Epithelial cell of proximal tubule (primary cell): ENCODE measurements at regions not wholly inside any gene's neighbourhood (a gene's known extent, or its start where the extent isn't known, plus 50 kb on each side); places are given as distances from the start of the nearest gene placed in this dataset.

Source experiments
- DNase-seq: peaks from one replicate; pipeline ENCODE4 v3.0.0-alpha.2; 2011; ENCODE audit warnings: low read depth
- H3K4me3 ChIP-seq: 2 replicates; pipeline ENCODE4 v1.5.1; 2011; ENCODE audit warnings: low read depth, mild to moderate bottlenecking, low read length
- TF ChIP-seq, protein P1 (sequence below): conservative IDR thresholded peaks from 2 replicates; pipeline ENCODE4 v1.5.1; 2012; ENCODE audit warnings: low read depth, mild to moderate bottlenecking, low read length

DNA sequence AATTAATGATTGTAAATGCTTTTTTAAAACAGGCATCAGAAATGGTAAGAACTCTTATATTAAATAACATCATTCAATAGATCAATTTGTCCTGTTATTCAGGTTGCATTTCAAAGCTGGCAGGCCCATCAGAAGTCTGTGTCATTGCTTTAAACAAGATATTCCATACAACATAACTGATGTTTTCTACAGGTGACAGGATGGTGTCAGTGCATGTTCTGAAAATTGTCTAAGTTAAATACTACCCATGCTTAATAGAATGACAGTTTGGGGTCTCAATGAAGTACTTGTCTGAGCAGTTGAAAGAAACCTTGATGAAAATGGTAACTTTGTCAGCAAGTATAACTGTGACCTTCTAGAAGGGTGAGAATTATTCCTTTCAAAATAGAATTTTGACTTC is 263.2 kb downstream of the ISL1 start:
- no peak for DNase-seq
- H3K4me3 ChIP-seq = no peak overlapping the region
- TF ChIP-seq, protein P1, sequence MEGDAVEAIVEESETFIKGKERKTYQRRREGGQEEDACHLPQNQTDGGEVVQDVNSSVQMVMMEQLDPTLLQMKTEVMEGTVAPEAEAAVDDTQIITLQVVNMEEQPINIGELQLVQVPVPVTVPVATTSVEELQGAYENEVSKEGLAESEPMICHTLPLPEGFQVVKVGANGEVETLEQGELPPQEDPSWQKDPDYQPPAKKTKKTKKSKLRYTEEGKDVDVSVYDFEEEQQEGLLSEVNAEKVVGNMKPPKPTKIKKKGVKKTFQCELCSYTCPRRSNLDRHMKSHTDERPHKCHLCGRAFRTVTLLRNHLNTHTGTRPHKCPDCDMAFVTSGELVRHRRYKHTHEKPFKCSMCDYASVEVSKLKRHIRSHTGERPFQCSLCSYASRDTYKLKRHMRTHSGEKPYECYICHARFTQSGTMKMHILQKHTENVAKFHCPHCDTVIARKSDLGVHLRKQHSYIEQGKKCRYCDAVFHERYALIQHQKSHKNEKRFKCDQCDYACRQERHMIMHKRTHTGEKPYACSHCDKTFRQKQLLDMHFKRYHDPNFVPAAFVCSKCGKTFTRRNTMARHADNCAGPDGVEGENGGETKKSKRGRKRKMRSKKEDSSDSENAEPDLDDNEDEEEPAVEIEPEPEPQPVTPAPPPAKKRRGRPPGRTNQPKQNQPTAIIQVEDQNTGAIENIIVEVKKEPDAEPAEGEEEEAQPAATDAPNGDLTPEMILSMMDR = no peak

DNA sequence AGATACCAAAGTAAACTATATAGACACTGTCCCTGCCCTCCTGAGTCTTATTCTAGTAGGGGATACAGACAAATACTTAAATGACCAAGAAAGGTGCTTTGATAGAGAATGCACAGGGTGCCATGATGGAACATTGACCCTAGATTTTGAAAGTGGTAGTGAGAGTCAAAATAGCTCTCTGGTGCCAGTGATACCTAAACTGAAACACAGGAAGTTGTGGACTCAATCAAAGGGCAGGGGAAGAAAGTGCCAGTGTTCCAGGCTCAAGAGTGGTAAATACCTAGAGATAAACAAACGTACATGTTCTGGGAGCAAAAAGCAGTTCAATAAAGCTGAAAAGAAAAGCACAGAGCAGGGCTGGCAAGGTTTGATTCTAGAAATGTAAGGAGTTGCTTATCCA is 267.6 kb downstream of the ISL1 start:
- DNase-seq = no peak
- TF ChIP-seq, protein P1 = no peak
- no peak overlapping the region for H3K4me3 ChIP-seq

DNA sequence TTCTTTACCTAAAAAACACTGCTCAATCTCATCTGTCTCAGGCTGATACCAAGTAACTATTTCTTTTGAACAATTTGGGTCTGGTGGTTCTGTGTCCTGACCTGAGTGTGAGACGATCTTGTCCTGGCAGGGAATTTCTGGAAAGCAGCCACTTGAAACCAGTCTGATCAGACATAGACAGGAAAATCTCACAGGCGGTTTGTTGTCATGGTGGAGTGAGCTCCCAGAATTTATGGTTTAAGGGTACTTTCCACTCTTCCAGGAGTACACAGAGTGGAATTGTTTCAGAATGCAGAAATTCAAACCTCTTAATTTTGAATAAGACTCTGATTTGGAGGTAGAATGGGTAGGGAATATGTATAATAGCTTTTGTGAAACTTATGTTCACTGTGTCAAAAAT is 268.2 kb downstream of the ISL1 start:
- DNase-seq = peak; percentile 92
- H3K4me3 ChIP-seq = no peak overlapping the region
- TF ChIP-seq, protein P1 = no peak

DNA sequence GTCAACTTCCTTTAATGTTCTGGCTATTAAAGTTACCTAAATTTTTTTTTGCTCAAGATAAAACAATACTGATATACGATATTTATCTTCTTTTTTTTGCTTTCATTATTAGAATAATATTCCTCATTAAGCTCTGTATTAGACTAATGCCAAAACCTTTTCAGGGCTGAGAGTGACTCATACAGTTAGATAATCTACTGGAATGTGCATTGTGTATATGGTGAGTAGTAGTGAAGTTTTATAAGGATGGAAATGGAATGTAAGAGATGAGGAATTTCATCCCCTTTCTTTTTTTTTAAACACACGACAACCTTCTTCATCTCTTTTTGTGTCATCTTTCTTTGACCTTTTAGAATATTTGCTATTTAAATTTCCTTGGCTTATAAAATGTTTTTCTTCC is 268.6 kb downstream of the ISL1 start:
- DNase-seq = peak; percentile 43
- TF ChIP-seq, protein P1 = no peak
- H3K4me3 ChIP-seq = no peak overlapping the region

DNA sequence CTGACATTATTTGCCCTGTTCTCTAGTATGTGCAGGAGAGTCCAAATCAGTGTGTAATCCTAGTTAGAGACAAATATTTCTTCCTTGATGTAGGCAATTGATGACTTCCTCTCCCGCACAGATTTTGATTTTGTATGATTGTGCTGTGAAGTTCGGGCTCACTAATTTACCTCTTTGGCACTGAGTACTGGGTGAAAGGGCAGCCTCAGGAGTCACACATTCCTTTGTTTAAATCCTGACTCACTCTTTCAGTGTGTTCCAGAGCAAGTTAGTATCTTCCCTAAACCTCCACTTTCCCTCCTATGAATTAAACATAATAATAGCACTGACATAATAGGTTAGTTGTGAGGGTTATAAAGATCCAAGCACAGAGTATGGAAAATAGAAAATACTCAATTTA is 269.7 kb downstream of the ISL1 start:
- TF ChIP-seq, protein P1 = no peak
- peak; percentile 78 for DNase-seq

DNA sequence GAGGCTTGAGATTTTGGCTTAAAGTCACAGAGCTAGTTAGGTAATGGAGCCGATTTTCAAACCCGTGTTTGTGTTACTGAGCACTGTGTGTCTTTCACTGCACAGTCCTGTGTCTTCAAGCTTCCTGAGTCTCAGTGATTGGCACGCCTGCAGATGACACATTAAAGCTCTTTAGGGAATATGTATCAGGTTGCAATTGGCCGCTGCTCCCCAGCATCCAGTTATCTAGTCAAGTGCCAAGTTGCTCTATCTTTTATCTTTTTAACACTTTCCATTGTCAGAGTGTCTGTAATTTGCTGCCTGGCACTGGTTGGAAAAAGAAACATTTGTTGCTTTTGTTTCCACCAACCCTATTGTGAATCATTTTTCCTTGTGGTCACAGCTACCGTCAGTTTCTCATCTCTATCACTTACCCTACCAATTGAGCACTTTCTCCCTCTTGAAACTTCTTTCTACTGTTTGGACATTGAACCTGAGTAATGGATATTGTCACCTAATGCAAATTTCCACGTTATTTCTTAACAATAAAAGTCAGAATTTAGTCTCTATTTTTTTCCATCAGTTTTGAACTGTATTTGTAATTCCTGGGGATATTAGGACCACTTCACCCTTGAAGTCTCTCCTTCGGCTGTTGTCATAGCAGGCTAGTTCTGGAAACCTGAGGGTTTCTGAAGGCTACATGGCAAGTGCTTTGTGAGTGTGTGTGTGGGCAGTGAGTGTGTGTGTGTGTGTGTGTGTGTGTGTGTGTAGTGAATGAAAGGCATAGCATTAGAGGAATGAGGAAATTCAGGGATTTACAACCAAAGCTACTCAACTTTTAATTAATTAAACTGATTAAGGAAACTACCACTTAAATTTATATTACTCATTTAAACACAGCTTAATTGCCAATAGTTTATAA is 274.3 kb downstream of the ISL1 start:
- no peak for DNase-seq
- H3K4me3 ChIP-seq = no peak overlapping the region
- TF ChIP-seq, protein P1 = no peak

More for the DNA sequence above, 269.7 kb downstream of the ISL1 start:
- no peak overlapping the region for H3K4me3 ChIP-seq
